CD4-positive, alpha-beta T cell treated with Interferon alpha-2 for 1 hour (primary cell): ENCODE measurements at regions not wholly inside any gene's neighbourhood (a gene's known extent, or its start where the extent isn't known, plus 50 kb on each side); places are given as distances from the start of the nearest gene placed in this dataset.
"Not testable (repeated sequence)": the region's sequence is repeated elsewhere in the genome, so short reads cannot be mapped to it uniquely, and the experiment has no call there.

ENCODE experiments used
- DNase-seq, 2 donors: peaks; one replicate each; pipeline ENCODE4 v3.0.0-alpha.2; 2020 to 2022

DNA sequence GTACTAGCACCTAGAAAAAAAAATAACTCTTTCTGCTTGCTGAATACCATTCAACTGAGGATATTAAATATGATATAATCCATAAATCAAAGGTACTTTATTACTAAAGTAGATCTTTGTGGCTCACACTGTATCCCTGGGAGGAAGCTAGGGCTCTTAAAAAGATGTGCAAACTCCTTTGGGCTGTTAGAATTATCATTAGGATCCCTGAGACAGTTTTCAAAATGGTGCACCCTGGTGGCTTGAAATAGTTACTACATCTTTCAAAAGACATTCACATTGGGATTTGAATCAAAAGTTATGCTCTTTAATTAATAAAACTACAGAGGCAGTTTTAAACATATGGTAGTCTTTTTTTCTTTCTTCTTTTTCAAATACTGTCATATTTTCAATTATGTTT is 228.5 kb upstream of the G2E3 start:
- DNase-seq = no peak

DNA sequence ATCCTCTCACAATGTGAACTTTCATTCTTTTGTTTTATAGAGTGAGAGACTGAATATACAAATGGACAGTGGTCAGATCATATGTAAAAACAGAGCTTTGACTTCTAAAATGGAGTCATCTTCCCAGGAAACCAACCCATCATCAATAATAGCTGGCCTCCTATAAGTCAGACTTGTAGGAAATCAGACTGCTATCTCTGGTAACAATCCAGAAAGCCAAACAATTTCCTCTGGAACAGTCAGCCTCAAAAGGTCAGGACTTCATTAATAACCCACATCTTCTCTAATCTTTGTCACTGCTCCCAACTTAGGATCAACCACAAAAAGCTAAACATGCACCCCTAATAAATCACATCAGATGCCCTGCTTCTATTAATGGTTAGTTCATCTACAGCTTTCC is 227.9 kb upstream of the G2E3 start:
- DNase-seq = no peak

DNA sequence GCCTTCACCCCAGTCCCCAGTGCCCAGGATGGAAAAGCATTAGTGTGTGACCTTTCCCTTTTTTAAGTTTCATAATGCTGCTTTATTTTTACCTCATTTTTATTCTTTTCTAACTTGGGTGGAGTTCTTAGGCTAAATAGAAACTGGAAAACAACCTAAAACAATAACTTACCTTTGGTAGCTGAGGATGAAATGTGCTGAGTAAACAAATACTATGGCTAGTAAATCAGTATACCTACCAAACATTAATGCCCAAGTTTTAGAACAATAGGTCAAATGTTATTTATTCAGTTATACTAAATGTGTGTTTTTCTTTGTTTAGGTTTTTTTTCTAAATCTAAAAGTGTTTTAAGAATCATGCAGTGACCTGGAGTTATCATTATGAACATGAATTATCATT is 226.6 kb upstream of the G2E3 start:
- DNase-seq = no peak

DNA sequence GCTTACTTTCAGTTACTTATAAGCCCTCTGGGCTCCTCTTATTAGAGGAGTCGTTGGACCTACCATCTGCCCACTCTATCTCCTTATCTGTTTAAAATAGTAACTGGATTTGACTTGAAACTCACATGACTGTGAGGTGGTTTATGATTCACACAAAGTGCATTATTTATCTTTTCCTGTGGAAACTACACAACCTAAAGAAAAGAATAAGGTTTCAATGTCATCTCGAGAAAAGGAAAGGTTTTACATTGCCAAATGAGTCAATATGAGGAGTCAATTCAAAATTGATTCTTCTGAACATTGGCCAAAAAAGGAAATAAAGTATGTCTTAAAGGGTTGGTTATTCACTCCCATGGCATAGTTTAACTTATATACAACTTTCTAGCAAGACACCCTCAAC is 225.0 kb upstream of the G2E3 start:
- DNase-seq = no peak

DNA sequence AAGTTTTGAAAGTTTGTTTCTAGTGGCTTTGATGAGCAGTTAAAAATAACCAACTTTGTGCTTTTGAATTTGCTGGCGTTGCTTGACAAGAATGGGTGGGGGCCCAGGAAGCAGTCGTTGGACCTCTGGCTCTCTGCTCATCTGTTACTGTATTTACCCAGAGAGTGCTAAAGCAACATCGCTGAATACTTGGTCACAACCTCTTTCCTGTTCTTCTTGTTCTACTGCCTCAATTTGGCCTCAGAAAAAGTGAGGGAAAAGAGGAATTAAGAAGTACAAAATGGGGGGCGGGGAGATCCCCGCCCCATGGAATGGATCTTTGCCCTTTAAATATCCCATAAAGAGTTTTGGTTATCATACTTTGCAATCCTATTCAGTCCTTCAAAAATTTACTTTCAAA is 221.5 kb upstream of the G2E3 start:
- no peak for DNase-seq

DNA sequence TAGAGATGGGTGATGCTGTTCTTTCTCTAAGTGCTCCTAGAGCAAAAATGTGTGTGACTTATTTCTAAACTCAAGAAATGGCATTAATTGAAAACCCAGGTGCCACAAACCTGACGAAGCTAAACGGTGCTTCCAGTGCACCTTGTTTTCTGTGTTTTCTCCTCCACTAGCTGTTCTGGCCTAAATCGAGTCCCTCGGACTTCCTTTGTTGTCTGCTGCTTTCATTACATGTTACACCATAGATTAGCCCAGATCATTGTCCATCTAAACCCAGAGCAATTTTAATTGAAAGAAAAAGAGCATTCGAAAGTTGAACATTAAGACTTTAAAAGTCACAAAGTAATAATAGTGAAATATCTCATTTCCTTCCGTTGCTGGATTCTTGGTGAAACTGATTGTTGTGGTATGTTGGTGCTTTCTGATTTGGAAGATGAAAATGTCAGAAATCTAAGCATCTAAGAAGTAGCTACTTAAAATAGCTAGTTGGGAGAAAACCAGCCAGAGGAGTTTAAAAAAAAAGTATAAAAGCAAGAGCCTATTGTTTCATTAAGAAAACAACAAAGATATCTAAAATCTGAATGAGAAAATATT is 219.6 kb upstream of the G2E3 start:
- DNase-seq = no peak

DNA sequence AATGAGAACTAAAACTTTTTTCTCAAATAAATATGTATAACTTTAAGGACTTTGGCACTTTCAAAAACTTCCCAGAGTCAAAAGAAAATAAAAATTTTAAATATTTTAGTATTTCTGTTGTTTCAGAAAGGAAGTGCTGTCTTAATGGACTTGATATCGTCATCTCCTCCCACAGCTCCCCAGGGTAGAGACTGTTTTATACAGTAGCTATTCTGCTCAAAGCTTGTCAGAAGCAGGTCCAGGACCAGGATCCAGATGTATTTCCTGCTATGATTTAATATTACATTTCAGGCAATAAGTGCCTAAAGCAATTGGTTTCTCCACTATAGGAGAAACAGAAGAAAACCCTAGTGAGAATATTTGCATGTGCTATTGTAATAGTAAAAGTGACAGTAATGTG is 218.5 kb upstream of the G2E3 start:
- DNase-seq = no peak

DNA sequence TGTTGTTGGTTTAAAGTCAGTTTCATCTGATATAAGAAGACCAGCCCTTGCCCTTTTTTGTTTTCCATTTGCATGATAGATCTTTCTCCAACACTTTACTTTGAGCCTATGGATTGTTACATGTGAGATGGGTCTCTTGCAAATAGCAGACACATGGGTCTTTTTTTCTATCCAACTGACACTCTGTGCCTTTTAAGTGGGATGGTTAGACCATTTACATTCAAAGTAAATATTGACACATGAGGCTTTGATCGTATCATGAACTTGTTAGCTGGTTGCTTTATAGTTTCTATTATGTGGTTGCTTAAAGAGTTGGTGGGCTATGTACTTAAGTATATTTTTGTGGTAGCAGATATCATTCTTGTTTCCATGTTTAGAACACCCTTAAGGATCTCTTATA is 213.4 kb upstream of the G2E3 start:
- DNase-seq = no peak

DNA sequence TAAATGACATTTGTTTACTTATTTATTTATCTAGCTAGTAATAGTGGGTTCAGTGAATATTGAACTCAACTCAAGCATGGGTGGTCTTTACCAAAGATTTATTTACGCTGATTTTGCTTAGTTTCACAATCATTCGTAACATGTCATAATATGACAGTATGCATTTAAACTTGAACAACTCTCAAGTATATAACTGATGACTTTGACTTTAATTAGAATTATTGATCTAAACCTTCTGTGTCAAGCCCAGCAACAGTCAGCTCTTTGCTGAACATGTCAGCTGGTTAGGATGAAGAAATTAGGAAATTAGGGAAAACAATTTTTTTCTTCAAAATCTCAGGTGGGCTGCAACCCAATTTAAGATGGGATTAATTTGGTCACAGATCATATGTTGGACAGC is 210.5 kb upstream of the G2E3 start:
- DNase-seq = no peak

DNA sequence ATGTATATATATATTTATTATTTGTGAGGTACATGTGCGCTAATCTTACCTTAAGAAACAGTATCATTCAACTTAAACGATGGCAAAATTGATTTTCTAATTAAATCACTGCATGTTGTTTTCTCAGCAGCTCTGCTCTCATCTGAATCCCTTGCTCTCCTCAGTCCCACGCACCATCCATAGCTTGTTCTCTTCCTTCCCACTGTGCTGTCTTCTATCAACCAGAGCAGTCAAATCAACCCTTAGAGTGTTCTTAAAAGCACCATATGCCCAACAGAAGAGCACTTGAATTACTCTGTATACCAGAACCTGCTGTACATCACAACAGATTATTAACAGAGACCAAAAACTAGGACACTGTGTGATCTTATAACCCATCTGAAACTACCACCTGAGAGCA is 209.4 kb upstream of the G2E3 start:
- no peak for DNase-seq

DNA sequence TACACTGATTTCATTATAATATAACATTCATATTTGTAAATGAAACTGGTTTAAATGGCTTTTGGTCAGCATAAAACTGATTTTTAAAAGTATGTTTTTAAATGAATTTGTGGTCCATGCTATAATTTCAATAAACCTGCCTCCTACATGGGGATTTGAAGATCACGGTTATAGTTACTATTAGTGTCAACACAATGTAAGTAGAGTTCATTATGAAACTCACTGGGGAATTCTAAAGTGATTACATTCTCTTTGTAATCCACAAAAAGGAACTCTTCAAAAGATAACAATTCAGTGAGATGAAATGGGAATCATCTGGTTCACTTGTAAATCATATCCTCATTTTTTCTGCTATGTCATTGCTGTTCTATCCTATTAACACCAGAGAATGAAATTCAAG is 204.5 kb upstream of the G2E3 start:
- DNase-seq = no peak

DNA sequence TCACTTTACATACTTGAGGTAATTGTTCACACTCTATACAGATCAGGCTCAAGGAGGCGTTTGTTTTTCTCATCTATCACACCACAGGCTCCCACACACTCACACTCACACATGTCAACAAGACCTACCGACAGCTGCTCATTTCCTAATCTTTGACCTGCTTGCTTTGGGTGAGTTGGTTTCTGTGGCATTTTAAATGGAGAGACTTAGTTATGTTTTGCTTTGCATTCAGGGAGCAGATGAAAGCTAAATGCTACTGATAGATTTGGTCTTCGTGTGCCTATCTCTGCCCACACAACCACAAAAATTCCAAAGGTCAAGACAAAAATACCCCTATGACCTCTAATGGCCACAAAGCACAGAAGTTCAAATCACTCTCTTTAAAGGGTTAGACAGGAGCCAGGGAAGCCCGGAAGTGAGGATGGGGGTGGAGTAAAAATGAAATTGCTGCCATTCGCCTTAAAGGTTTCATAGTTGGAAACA is 203.5 kb upstream of the G2E3 start:
- DNase-seq = no peak

DNA sequence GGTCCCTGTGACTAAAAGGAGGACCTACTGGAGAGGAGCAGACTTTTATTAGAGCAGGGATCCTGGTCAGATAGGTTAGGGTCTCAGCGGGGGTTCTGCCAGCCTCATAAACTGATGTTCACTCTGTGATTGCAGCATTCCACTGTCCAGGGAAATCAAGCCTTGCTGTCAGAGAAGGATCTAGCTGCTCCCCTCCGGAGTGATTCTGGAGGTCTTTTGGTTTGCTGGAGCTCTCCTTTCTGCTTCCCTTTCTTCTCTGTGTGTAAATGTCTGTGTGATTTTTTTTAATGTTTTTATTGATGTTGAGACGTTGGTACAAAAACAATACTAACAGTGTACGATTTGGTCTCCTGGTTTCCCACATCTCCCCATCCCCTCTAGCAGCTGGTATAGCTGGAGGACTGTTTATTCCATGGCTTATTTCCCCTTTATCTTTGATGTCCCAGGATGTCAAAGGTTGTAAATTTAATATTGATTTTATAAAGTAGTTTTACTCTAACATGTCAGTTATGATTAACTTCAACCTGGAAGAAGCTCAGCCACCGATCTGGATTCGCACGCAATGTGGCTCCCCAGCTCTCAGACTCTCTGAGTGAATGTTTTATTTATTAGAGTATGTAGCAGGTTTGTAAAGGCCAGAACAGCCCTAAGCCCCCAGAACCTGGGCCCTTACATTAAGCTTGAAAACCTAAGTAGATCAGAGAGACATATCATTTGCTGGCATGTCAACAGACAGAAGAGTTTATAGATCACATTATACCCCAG is 202.3 kb upstream of the G2E3 start:
- DNase-seq = no peak

DNA sequence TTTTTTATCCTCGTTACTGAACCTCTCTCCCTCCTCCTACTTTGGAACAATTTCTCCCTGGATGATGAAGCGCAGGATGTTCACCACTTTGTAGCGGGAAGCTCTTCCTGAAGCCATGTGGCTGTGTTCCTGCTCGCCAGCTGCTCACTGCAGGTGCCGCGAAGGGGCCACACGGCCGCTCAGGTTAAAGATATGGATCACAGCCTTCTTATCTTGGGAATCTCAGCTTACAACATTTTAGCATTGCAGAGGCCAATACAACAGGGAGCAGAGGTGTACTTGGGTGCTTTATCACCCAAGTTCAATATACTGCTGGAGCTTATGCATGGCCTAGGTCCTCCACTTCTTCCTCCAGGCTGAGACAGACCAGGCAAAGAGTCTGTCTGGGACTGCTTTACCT is 201.2 kb upstream of the G2E3 start:
- DNase-seq = no peak

DNA sequence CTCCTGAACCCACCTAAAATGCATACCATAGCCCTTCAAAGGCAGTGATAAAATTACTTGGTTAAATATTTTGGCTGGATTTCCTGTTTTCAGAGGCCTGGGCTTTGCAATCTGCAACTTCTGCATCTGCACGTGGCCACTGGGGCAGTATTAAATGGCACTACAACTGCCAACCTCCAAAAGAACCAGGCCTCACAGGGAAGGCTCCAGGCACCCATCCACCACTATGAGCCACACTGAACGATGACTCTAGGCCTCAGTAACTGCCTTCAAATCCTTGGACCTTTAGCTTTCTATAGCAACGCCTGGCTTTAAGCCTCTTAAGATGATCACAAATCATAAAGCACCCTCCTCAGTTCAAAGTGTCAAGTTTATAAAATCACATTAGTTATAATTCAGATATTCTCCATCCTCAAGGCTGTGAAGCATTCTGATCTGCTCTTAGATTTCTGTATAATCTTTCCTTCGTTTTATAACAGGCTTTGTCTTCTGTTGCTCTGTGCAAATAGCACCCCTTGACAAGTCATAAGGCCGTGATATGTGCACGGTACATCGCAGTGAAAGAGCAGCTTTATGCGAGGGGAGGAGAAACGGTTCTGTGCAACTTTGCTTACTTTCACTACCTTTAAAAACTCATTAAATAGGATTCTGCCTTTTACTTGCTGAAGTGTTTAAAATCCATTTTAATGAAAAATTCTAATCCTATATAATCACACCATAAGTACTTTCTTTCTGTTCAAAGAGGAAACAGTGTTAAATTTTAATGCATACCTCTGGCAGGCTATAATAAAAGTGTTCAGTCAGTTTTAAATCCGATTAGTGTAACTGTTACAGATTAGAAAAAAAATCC is 196.4 kb upstream of the G2E3 start:
- no peak for DNase-seq

DNA sequence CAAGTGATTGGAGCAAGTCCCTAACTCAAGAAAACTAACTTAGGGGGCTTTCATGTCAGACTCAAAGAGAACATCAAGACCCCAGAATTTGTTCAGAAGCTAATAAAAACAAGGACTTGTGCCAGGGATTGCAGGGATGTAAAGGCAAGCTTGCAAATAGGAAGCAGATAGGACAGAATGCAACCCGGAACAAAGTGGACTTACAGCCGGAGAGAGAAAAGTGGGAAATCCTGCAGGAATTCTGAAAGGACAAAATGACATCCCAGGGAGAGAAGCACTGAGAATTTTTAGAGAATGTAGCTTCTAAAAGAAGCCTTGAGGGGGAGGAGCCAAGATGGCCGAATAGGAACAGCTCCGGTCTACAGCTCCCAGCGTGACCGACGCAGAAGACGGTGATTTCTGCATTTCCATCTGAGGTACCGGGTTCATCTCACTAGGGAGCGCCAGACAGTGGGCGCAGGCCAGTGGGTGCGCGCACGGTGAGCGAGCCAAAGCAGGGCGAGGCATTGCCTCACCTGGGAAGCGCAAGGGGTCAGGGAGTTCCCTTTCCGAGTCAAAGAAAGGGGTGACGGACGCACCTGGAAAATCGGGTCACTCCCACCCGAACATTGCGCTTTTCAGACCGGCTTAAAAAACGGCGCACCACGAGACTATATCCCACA is 195.6 kb upstream of the G2E3 start:
- not testable (repeated sequence) for DNase-seq

DNA sequence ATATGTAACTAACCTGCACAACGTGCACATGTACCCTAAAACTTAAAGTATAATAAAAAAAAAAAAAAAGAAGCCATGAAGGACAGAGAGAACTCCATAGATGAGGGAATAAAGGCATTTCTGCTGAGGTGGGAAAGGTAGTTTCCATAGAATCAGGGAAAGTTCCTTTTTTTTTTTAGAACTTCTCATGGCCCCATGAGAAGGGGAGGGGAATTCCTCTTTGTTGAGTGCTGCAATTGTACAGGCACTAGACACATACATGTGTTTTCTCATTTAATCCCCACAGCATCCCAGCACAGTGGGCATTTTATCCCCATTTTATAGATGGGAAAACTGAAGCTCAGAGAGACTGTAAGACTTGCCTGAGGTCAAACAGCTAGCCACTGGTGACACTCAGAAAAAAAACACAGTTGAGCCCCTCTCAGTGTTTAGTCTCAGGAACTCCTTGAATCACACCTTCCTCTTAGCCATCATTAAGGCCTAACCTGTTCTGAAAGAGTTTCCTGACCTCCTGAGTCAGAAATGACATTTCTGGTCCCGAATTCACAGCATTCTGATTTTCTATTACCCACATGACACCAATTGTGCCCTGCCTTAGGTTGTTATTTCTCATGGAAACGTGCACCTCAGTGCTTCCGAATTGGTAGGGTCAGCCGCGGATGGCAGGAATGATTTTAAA is 189.3 kb upstream of the G2E3 start:
- DNase-seq = no peak

DNA sequence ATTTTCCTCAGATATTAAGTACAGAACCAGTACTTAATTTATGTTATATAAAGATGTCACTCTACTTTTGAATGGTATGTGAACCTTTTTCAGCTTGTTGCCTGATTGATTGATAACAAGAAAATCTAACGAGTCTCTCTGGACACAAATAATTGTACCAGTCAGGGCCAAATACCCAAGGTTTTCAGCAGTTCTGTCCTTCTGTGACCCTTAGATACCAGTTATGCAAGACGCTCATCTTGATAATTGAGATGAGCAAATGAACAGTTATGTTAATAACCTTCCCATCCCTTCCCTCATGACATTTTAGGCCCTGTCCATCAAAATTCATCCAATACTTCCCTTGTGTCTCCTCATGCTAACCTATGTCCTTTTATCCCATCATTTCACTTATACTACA is 185.9 kb upstream of the G2E3 start:
- no peak for DNase-seq

DNA sequence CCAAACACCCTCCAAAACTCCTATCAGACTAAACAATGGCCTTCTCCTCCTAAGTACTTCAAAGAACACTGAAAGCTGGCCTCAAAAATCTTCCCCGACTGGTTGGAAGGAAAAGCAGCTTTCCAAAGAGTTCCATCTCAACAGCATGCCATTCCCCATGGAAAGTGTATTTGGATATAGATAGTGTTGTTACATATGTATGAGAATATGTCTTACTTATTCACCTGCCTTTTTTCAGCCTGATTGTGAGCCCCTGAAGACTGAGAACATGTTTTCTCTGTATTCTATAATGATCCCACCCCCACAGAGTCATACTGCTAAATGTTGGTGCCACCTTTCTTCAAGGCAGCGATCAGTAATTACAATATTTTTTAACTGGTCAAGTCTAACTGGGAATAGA is 185.4 kb upstream of the G2E3 start:
- no peak for DNase-seq

DNA sequence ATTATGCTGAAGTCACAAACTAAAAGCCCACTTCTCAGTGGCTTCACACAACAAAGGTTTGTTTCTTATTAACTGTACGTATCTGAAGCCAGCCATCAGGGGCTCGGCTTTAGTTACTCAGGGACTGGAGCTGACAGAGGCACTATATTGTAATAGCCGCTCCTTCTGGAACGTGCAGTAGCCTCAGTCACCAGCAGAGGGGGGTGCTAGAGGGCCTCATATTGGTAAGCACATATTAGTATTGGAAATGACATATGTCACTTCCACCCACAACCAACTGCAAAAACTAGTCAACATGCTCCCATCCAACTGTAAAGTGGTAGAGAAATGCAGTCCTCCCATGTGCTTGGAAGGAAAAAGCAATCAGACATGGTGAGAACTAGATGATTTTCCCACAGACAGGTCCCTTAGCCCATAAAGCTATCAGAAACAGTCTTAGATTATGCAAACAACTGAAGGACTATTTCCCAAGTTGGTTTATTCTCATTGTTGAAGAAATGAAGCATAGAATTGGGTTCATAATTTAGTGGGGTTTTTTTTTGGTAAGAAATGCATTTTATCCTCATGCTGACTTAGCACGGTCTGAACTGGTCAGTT is 183.6 kb upstream of the G2E3 start:
- DNase-seq = peak; percentile 19 to 61

DNA sequence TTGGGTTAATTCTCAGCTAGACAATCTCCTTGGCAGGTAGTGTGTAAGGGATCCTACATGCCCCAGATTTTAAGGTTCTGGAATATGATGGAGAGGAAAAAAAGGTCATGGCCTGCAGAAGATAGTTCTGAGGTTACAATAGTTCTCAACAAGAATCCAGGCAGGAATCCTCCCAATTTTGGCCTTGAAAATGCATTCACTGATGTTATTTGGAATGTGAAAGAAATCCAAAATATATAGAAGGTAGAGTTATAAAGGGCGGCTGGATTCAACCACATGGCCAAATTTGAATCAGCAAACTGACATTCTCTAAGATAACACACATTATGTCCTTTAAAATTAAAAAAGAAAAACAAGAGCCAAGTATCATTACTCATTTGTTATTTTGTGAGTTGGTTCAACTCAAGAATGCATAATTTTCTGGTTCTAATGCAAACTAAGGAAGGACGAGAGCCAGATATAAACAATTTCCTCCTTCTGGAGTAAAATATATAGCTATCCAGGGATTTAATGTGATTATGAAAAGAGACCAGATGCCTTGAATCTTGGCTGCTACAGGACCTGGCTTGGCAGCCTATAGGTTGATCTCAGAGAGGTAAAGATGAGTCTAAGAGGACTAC is 177.0 kb upstream of the G2E3 start:
- DNase-seq = no peak

DNA sequence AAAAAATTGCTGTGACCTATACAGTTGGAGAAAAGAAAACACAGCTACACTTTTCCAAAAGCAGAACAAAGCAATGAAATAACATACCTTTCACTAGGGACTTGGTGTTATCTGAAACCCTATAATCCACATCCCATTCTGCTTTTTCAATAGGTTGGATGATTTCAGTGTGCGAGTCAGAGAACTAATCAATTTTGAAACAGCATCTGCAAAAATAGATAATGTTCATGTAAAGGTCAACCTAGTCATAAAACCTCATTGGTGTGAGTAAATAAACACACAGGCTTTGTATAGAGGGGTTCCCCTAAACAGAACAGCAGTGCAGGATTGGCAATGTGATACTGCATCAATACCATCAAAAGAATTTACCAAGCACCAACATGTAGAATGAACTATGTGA is 173.0 kb upstream of the G2E3 start:
- no peak for DNase-seq
